Stimulated activated CD4-positive, alpha-beta T cell treated with anti-CD3 and anti-CD28 coated beads, Interleukin-15, amount 100 ng/mL, for 24 hours (primary cell): ENCODE measurements at regions not wholly inside any gene's neighbourhood (a gene's known extent, or its start where the extent isn't known, plus 50 kb on each side); places are given as distances from the start of the nearest gene placed in this dataset.
A peak's percentile ranks its signal among the peaks of the same experiment; 100 is the strongest.

Source experiments
- DNase-seq: peaks from one replicate; pipeline ENCODE4 v3.0.0-alpha.2; 2020

DNA sequence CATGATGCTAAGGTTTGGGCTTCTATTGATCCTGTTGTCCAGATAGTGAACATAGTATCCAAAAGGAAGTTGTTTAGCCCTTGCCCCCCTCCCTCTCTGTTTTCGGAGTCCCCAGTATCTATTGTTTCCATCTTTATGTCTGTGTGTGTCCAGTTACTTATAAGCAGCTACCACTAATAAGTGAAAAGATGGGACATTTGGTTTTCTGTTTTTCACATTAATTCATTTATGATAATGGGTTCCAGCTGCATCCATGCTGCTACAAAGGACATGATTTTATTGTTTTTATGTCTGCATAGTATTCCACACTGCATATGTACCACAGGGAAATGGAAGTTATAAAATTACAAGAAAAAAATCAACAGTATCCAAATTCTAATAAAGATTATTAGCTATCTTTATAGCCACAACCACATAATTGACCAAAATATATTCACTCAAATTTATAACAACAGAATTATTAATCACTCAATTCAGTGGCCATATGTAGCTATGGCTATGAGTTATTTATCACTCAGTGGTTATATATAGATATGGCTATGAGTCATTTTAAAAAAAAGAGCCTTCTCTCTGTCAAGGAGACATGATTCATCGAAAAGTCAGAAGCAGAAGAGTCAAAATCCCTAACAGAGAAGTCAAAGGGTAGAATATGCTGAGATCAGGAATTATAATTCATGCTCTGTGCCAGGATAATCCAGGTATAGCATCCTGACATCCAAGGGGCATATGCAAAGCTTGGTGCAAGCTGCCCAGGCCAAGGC lies 367.5 kb downstream of the DEPDC1B start:
- DNase-seq: no peak

DNA sequence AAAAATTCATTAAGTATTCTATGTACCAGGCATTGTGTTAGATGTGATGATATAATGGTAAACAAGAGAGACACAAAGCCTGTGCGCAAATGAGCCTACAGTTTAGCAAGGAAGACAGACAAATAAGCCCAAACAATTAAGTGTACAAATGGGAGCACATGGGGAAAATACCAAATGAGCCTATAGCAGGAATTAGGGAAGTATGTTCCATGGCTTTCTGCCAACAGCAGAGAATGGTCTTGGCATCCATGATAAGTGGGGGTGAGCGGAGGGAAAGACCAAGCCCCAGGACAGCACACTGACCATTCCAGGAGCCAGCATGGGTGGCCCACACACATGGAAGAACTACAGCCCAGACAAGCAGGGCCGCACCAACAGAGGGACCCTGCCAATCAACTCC lies 369.7 kb downstream of the DEPDC1B start:
- DNase-seq: no peak

DNA sequence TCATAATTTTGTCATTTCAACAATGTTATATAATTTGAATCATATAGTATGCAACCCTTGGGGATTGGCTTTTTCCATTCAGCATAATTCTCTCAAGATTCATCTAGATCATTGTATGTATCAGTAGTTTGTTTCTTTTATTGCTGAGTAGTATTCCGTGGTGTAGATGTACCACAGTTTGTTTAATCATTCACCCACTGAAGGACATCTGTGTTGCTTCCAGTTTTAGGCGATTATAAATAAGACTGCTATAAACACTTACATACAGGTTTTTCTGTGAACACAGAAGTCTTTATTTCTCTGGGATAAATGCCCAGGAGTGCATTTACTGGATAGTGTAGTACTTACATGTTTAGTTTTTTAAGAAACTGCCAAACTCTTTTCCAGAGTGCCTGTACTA lies 374.1 kb downstream of the DEPDC1B start:
- DNase-seq: no peak

DNA sequence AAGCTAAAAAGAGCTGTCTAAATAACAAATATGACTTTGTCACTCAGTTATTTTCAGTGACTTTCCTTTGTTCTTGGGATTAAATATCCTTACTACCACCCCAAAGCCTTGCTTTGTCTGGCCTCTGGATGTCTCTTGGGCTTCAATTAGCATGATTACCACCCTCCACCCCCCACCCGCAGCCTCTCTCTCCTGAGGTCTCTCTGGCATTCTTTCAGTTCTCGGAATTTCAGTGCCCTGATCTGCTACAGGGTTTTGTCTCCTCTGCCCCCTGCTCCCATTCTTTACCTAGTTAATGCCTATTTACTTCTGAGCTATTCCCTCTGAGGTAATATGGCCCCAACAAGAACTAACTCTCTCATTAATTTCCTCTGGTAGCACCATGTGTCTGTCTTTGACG lies 376.4 kb downstream of the DEPDC1B start:
- DNase-seq: no peak

DNA sequence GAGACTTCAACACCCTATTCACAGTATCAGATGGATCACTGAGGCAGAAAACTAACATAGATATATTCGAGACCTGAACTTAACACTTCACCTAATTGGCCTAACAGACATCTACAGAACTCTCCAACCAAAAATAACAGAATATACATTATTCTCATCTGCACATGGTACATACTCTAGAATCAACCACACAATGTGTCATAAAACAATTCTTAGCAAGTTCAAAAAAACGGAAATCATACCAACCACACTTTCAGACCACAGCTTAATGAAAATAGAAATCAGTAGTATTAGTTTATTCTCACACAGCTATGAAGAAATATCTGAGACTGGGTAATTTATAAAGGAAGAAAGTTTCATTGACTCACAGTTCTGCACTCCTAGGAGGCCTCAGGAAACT lies 387.9 kb downstream of the DEPDC1B start:
- no peak for DNase-seq

DNA sequence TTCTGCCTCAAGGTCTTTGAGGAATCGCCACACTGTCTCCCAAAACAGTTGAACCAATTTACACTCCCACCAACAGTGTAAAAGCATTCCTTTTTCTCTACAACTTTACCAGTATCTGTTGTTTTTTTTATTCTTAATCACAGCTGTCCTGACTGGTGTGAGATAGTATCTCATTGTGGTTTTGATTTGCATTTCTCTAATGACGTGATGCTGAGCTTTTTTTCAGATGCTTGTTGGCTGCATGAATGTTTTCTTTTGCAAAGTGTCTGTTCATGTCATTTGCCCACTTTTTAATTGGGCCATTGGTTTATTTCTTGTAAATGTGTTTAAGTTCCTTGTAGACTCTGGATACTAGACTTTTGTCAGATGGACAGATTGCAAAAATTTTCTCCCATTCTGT lies 400.0 kb downstream of the DEPDC1B start:
- no peak for DNase-seq

DNA sequence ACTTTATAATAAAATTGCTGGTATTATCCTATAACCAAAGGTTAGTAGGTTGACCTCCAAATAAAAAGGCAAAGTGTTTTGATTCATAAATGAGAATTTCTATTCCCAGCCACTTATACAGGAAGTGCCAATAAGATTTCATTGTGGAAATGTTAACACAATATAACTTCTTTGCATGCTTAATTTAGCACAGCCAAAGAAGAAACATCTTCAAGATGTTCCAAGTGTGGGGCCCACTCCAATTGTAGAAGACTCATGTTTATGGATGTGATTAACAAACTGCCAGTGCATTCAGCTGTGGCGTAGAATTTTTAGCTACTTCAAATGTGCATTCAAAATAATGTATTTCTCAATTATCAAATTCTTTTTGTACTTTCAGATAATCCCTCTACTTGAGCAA lies 402.3 kb downstream of the DEPDC1B start:
- DNase-seq: no peak

DNA sequence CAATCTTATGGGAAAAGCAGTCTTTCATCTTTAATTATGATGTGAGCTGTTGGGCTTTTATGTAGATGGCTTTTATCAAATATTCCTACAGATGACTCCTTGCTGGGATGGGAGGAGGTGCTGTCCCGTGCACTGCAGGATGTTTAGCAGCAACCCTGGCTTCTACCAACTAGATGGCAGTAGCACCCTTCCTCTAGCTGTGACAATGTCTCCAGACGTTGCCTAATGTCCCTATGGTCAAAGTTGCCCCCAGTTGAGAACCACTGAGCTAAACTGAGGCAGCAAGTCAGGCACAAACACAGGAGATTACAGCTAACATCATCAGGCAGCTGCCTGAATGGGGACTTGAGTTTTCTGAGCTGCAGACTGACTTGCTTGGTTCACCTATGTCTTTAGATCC lies 401.9 kb upstream of the PDE4D start:
- no peak for DNase-seq

DNA sequence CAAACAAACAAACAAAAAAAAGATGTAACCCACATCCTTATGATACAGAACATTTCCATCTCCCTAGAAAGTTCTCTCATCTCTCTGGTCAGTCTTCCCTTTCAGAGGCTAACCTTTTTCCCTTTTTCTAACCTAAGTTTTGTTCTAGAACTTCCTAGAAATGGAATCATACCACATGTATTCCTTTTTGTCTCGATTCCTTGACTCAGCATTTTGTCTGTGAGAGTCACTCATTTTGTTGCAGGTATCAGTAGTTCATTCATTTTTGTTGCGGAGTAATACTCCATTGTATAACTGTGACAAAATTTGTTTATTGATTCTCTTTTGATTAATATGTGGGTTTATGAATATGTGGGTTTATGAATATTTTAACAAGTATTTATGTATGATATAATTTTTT lies 400.0 kb upstream of the PDE4D start:
- DNase-seq: no peak

DNA sequence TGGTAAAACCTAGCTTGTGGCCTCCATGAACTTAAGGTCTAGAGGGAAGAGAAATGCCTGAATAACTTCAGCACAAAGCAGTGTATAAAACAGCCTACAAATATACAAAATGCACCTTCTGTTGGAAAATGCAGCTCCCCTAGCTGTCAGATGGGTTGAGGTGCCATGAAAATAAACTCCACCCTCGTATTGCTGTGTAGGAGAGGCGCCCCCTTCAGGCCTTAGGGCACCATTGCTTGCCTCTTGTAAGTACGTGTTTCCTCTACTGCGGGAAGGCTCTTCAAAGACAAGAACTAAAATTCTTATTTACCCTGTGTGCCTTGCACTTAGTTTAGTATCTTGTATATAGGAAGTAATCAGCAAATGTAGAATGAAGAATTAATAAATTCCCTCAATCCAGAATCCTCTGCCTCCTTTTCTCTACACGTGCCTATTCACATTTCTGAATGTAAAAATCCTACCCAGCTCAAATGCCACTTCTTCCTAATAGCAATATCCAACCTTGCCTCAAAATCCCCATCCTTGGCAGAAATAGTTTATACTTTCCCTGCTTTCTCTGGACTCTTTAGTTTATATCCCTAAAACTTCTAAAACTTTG lies 393.7 kb upstream of the PDE4D start:
- DNase-seq: peak; percentile 8

DNA sequence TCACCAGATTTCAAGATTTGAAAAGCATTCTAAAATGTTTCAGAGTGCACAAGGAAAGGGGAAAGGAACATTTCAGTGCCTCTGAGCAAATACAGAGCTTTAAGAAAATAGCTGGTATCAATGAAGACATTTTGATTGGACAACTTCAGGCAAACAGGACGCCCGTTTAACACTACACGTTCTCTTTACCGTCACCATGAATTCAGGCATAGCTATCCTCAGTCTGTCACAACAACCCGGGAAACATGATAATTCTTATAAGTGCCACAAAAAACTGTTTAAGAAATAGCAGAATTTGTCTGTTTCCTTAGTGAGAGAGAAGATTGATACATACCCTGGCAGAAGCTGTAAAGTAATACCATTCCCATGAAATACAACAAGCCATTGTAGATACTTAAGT lies 392.4 kb upstream of the PDE4D start:
- DNase-seq: no peak

DNA sequence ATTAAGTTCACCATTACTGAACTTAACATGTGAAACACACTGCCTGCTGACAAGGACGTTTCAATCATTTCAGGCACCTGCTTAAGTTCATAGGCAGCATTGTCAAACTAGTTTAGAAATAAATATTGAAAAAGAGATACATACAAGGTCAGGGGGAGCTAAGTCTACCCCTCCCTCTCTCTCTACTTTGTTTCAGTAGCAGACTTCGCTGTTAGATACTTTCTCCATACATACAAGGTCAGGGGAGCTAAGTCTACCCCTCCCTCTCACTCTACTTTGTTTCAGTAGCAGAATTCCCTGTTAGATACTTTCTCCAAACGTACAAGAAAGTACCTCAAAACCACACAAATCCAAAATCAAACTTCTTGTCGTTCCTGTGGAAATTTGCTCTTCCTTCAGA lies 387.4 kb upstream of the PDE4D start:
- DNase-seq: no peak

DNA sequence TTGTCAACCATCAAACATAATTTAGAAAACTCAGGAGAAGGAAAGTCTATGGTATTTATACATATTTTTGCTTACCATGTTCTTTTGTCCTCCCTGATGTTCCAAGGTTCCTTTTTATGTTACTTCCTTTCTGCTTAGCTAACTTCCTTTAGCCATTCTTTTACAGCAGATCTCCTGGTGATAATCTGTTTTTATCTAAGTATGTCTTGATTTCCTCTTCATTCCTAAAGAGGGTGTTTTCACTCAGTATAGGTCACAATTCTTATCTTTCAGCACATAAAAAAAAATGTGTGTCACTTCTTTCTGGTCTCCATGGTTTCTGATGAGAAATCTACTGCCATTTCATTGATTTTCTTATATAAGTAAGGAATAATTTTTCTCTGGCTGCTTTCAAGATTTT lies 384.4 kb upstream of the PDE4D start:
- no peak for DNase-seq

DNA sequence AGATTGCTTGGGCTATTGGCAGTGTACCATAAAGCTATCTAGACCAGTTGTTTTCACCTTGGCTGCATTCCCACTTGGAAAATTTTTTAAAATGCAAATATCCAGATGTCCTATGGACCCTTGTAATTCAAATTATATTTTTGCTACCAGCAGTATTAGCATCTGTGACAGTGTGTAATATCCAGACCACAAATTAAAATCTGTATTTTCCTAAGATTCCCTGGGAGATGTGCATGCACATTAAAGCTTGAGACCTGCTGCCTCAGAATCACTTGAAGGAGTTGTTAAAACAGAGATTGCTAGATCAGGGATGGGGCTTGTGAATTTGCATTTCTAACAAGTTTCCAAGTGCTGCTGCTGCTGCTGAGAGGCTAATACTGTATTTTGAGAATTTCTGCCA lies 381.2 kb upstream of the PDE4D start:
- DNase-seq: no peak

DNA sequence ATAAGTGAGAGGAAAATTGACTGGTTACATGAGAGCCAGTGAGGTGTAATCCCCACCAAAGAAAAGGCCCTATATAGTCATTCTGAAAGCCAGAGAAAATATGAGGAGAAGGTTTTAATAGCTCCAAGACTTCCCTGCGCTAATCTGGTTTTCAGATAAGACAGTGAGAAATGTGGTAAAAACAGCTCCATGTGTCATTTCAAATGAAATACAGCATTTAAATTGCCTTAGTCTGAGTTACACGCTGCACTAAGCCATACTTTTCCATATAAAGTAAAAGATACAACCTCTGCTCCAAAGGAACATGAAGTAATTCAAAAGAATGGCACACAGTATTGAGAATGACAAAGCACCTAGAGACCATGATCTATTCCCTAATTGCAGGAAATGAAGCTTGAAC lies 378.0 kb upstream of the PDE4D start:
- no peak for DNase-seq

DNA sequence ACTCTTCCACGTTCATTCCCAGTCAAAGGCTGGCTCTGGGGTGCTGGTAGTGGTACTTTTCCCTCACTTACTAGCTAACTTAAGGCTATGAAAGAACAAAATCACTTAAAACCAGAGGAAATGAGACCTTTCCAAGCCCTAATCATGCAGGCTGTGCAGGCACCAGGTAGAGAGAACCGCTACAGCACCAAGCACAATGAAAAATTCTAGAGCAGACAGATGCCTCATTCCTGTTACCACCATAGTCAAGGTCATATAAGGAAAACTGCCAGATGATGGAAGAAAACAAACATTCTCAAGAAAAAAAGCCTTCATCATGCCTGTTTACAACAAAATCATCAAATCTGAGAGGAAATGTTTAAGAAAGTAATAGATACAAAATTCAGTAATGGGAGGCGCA lies 374.4 kb upstream of the PDE4D start:
- DNase-seq: no peak

DNA sequence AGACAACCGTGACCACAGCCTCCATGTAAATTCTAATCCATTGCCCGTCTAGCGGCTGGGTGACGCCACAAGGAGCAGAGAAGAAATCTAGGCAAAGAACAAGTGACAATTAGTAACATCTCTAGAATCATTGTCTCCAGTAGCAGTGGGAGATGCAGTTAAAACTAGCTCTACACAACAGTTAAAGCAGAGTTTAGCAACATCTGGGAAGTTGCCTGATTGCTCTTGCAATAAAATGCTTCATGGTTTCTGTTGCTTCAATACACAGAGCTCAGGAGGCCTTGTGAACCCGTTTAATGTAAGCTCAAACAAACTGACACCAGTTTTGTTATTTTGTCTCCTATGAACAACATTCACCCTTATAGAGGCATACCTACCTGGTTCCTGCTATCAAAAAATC lies 369.8 kb upstream of the PDE4D start:
- DNase-seq: no peak

DNA sequence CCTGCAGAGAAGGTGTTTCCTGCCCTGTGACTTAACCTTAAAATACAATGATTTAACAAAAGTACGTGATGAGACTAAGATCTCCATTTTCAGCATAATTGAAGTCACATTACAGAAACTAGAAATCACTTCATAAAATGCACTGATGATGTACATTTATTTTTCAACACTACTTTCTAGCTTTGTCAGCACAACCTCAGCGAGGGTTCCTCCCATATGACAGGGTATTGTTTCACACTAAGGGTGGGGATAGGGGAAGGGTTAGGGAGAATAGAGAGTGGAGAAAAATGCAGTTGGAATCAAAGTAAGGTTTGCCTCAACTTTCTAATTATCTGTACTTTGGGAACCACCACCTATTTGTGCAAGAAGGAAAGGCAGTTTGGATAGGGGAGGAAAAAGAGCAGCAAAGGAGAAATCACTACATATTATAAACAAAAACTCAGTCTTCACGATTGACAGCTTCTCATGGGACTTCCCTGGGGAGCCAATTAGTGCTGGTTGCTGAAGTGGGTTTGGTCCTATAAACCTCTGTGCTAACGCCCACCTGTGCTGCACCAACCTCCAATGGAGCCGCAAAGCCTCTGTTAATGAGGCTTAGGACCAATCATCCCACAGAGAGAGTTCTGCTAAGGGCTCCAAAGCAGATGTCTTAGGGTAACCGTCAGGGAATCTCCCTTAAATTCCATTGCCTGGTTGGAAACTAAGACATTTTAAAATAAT lies 369.2 kb upstream of the PDE4D start:
- DNase-seq: no peak

DNA sequence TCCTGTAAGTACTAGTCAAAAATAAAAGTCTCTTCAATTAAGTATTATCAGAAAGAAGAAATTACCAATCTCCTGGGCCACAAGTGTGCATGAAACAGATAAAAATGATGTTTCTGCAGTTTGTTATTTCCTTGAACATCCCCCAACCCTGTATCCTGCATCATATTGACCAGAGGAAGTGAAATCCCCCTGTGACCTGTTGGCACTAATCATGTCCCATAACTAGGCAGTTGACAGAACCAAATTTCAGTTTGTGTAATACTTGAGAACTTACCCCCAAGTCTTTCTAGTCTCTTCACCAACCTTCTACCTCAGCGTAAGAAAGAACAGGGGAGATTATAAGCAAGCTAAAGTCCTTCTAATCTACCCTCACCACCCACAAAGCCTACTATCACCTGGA lies 368.2 kb upstream of the PDE4D start:
- DNase-seq: no peak

DNA sequence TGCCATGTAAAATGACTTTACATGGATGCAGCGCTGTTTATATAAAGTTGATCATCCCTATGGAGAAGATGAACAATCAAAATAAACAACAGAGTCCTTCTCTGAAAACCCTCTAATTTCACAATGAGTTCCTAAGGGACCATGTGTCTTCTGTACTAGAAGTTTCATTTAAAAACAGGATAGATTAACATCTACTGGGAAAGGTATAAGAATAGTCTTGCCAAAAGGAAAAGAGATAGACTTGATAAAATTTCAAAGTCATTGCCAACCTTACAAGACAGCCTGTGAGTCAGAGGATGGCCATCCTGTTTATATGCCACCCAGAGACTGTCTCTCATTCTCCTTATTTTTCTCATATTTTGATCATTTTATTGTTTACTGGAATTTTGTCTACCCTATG lies 367.1 kb upstream of the PDE4D start:
- no peak for DNase-seq

DNA sequence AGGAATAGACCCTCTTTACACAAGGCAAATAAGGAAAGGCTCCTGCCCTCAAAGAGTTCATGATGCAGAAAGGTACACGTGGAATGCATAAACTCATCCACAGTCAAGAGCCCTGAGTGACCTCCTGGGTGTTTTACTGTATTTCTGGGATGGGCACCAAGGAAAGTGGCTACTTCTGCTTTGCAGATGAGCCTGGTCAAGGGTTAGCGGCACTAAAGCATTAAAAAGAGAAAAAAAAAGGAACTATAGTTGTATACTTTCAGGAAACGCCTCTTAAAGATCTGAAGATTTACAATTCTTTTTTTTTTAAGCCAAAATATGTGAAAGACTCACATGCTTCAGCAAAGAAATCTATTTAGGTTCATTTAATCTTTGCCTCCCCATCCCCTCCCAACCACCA lies 366.2 kb upstream of the PDE4D start:
- DNase-seq: no peak

DNA sequence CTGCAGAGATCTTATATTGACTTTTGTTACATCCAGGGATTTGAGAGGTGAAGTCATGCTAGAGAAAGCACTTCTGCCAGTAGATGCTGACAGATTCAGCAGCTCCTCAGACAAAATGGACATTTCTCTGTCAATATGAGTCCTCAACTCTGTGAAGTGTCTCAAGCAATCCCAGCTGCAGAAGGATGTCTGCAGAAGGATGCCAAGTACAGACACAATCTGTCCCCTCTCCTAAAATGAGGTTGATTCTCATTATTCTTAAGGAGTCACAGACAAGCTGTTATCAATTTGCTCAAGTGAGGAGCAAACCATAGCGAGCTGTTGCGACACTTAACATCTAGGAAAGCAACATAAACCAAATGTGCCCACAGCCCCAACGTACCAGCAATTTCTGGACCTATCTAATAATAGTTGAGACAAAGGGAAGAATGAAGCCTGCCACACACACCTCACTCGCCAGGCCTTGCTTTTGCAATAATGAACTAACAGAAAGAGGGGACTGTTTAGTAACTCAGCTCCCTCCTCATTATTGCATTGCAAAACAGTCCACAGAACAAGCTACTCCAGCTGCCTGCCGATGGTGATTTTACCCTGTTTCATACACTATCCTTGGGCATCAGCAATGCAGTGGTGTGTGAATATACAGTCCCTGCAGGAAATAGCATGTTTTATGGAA lies 364.2 kb upstream of the PDE4D start:
- DNase-seq: no peak

DNA sequence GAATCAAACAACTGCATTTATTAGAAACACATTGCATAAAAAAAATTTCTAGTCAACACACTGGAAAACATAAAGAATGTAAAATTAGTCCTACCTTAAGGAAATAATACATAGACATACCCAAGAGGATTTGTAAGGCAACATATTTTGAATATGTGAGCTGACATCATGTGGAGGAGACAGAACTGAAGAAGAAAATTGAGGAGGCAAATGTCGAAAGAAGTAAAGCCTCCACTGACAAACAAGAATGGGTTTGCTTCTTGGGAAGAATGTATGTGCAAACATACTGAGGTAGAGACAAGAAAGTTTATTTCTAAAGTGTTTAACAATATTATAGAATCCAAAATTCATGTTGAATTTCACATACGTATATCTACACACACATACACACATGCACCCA lies 363.0 kb upstream of the PDE4D start:
- no peak for DNase-seq

DNA sequence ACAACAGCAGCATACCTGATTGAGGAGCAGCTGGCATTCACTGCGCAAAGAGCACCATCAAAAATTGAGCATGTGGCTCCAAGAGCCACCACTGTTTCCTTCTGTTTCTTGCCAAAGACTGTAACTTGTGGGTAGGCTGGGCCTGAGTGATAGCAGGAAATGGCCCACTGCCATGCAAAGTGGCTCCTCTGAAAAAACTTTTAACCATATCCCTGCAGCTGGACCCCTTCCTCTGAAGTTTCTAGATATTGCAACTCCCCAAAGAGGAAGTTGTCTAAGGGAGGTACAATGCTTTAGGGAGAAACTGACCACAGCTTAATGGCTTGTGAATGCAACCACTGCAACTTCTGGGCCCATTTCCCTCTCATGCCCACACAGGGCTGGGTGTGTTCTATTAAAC lies 355.4 kb upstream of the PDE4D start:
- DNase-seq: no peak
